GM12878 (cell line): ENCODE measurements at regions not wholly inside any gene's neighbourhood (a gene's known extent, or its start where the extent isn't known, plus 50 kb on each side); places are given as distances from the start of the nearest gene placed in this dataset.

ENCODE experiments used
- ATAC-seq: fragments of 200-7000 bp; cut with Tn5 transposase; 3 replicates; pipeline ENCODE4 v1.9.1; 2020; ENCODE audit warnings: mild to moderate bottlenecking, moderate library complexity
- BruUV-seq: library from RNA; stranded (reverse); fragments of 400-500 nt; replicated peaks from 2 replicates; lab custom pipeline; 2021; lab: Mats Ljungman, UMichigan
- CTCF ChIA-PET: fragments of 300-600 bp; sonication (Branson Sonifier 250); formaldehyde crosslinking; extraction: SDS; loops from one replicate; lab custom pipeline; 2021; ENCODE audit warnings: inconsistent platforms; lab: Yijun Ruan, JAX
- POLR2A ChIA-PET: fragments of 350-600 bp; formaldehyde crosslinking; extraction: SDS; loops from one replicate; lab custom pipeline; 2021; ENCODE audit warnings: inconsistent platforms; lab: Charles Lee
- RAD21 ChIA-PET: fragments of 300-600 bp; sonication (Branson Sonifier 250); formaldehyde crosslinking; loops from one replicate; lab custom pipeline; 2023; ENCODE audit warnings: antibody characterized with exemption; ENCODE audit not compliant: unreplicated experiment; lab: Charles Lee
- SMC1A ChIA-PET: fragments of 300-600 bp; sonication (Branson Sonifier 250); formaldehyde crosslinking; loops from one replicate; lab custom pipeline; 2023; ENCODE audit not compliant: unreplicated experiment, uncharacterized antibody; lab: Charles Lee
- DNase-seq: peaks from one replicate; pipeline ENCODE4 v3.0.0-alpha.2; 2011; ENCODE audit warnings: low read depth, low spot score
- FAIRE-seq: peaks from 3 replicates; lab custom pipeline; 2011; peaks lifted over from hg19 to GRCh38; lab: Jason Lieb, UNC
- H2AFZ ChIP-seq: 2 replicates; pipeline ENCODE4 v1.6.0; 2011; ENCODE audit warnings: low read depth, low read length, control low read depth; ENCODE audit not compliant: control insufficient read depth
- H3K27ac ChIP-seq: 2 replicates; pipeline ENCODE4 v1.5.1; 2011; ENCODE audit warnings: control low read depth; ENCODE audit not compliant: control insufficient read depth, insufficient read depth
- H3K27me3 ChIP-seq, 2 experiments: replicated peaks in 1 of 2; 2 replicates each; pipeline versions ENCODE4 v1.6.0 to v1.6.1; 2011; ENCODE audit warnings: low read length in 1 of 2; ENCODE audit not compliant: control insufficient read depth in 2 of 2, insufficient read depth in 2 of 2
- H3K36me3 ChIP-seq, 2 experiments: 2 replicates each; pipeline ENCODE4 v1.5.1; 2011; ENCODE audit warnings: low read length in 1 of 2; ENCODE audit not compliant: control insufficient read depth in 2 of 2, insufficient read depth in 2 of 2
- H3K4me1 ChIP-seq: 2 replicates; pipeline ENCODE4 v1.6.1; 2011; ENCODE audit warnings: mild to moderate bottlenecking, low read length, moderate library complexity, mixed read lengths; ENCODE audit not compliant: control insufficient read depth, insufficient read depth
- H3K4me2 ChIP-seq: 2 replicates; pipeline ENCODE4 v1.6.0; 2011; ENCODE audit warnings: control low read depth; ENCODE audit not compliant: control insufficient read depth, insufficient read depth
- H3K4me3 ChIP-seq: fragments of 200-600 bp; sonication (generic); 2 replicates; pipeline ENCODE4 v1.5.1; 2016
- H3K79me2 ChIP-seq: 2 replicates; pipeline ENCODE4 v1.6.0; 2011; ENCODE audit warnings: low read length; ENCODE audit not compliant: control insufficient read depth, insufficient read depth
- H3K9ac ChIP-seq: 2 replicates; pipeline ENCODE4 v1.8.0; 2011; ENCODE audit warnings: low read length, control low read depth, mixed read lengths; ENCODE audit not compliant: control insufficient read depth, insufficient read depth
- H3K9me3 ChIP-seq: replicated peaks from 3 replicates; pipeline ENCODE4 v1.5.1; 2011; ENCODE audit warnings: mild to moderate bottlenecking, low read length; ENCODE audit not compliant: control insufficient read depth, insufficient read depth
- H4K20me1 ChIP-seq: 2 replicates; pipeline ENCODE4 v1.6.0; 2011; ENCODE audit not compliant: control insufficient read depth, insufficient read depth
- ATF3 ChIP-seq: IDR thresholded peaks from 2 replicates; pipeline ENCODE4 v1.6.1; 2011; ENCODE audit warnings: low read depth, mild to moderate bottlenecking, low read length, moderate library complexity, borderline replicate concordance; ENCODE audit errors: extremely low read depth
- GABPA ChIP-seq: IDR thresholded peaks from 2 replicates; pipeline ENCODE4 v1.6.1; 2014; ENCODE audit warnings: antibody characterized with exemption, low read depth, mild to moderate bottlenecking, inconsistent platforms
- IRF4 ChIP-seq: IDR thresholded peaks from 2 replicates; pipeline ENCODE4 v1.6.1; 2011; ENCODE audit warnings: low read depth, low read length
- MYB ChIP-seq: fragments of 150-350 bp; IDR thresholded peaks from 2 replicates; pipeline ENCODE4 v1.6.1; 2014; ENCODE audit warnings: mild to moderate bottlenecking, low read depth, low read length, borderline replicate concordance
- NBN ChIP-seq: fragments of 450-650 bp; IDR thresholded peaks from 2 replicates; pipeline ENCODE4 v1.6.1; 2016
- POLR2AphosphoS2 ChIP-seq: IDR thresholded peaks from 2 replicates; pipeline ENCODE4 v1.6.1; 2011; ENCODE audit warnings: low read depth, mild to moderate bottlenecking, low read length, improper control_type of control experiment, moderate library complexity
- SIN3A ChIP-seq: IDR thresholded peaks from 2 replicates; pipeline ENCODE4 v1.6.1; 2012; ENCODE audit warnings: low read depth, low read length, improper control_type of control experiment
- SIX5 ChIP-seq: IDR thresholded peaks from 2 replicates; pipeline ENCODE4 v1.6.1; 2011; ENCODE audit warnings: mild to moderate bottlenecking, low read depth, low read length, moderate library complexity; ENCODE audit not compliant: severe bottlenecking
- SMAD5 ChIP-seq: IDR thresholded peaks from 2 replicates; pipeline ENCODE4 v1.6.1; 2016; ENCODE audit warnings: antibody characterized with exemption, low read depth
- SREBF1 ChIP-seq: IDR thresholded peaks from 2 replicates; pipeline ENCODE4 v1.6.1; 2012; ENCODE audit warnings: mild to moderate bottlenecking, low read length
- USF2 ChIP-seq: IDR thresholded peaks from 2 replicates; pipeline ENCODE4 v1.6.1; 2011; ENCODE audit warnings: low read depth, low read length, improper control_type of control experiment, borderline replicate concordance
- YY1 ChIP-seq: IDR thresholded peaks from 2 replicates; pipeline ENCODE4 v1.6.1; 2011; ENCODE audit warnings: low read depth, mild to moderate bottlenecking, low read length
- WGBS: methylation state at CpG from one replicate; pipeline ENCODE4 v1.1.6; 2016; ENCODE audit warnings: low lambda C conversion rate; ENCODE audit not compliant: insufficient replicate concordance, insufficient coverage; ENCODE audit errors: missing lambda C conversion rate; 5-methylcytosine and 5-hydroxymethylcytosine counted together
- in situ Hi-C: fragments of 300-500 bp; cut with MboI; formaldehyde crosslinking; loops from 9 replicates; pipeline ENCODE4 v1.14.3; 2018; ENCODE audit warnings: mixed read lengths
- intact Hi-C: fragments of 100-400 bp; cut with micrococcal nuclease; formaldehyde crosslinking; loops from one replicate; pipeline ENCODE4 v1.14.2; 2022; ENCODE audit not compliant: unreplicated experiment

GRCh38 chr6:12422848-12423247, 132.7 kb downstream of the EDN1 start:
- WGBS: 36% methylated on average over 8 of the region's 8 CpGs
- ChIA-PET SMC1A (interaction anchor here (0.8 to 1.9 kb wide), 7 partner anchors 9 to 155 kb away, joined by 3 to 7 read pairs (median 3); no protein-coding TSS in a partner anchor), POLR2A (no interaction called here), CTCF (interaction anchor here (0.6 to 1.6 kb wide), 5 partner anchors 9 to 132 kb away, joined by 3 to 5 read pairs (median 3); partner anchors contain the start of gene EDN1), RAD21 (interaction anchor here (0.7 to 1.0 kb wide), 2 partner anchors 64 to 98 kb away, joined by 3 read pairs; no protein-coding TSS in a partner anchor)
- Histone ChIP-seq H3K9me3 (no peaks in the 10 kb centered on the region; the same call in 2 of the 3 replicates), H3K79me2 (no peaks in the 10 kb centered on the region), H3K4me2 (no peak overlapping the region), H3K36me3 (no peaks in the 10 kb centered on the region), H3K27me3 (no peaks in the 10 kb centered on the region), H3K4me1 (no peaks in the 10 kb centered on the region), H4K20me1 (no peaks in the 10 kb centered on the region), H3K4me3 (no peak overlapping the region), H3K9ac (no peak overlapping the region), H2AFZ (no peak overlapping the region), H3K27ac (no peak overlapping the region)
- TF ChIP-seq IRF4 (no peak), ATF3 (no peak), SIN3A (no peak), USF2 (no peak), MYB (no peak), SREBF1 (no peak), SMAD5 (no peak), GABPA (no peak), NBN (no peak), YY1 (no peak), SIX5 (no peak), POLR2AphosphoS2 (no peak)
- in situ Hi-C loops (no loop called here), intact Hi-C loops (no loop called here)
- ATAC-seq (no peak), FAIRE-seq (no peak), DNase-seq (no peak)
- no TSS peak for BruUV-seq
